BLaER1 treated with 17β-estradiol and CSF1 and Interleukin-3, amounts not matched to agents 10 nM and 100 nM (cell line): ENCODE measurements at regions not wholly inside any gene's neighbourhood (a gene's known extent, or its start where the extent isn't known, plus 50 kb on each side); places are given as distances from the start of the nearest gene placed in this dataset.

Source experiments
- H3K27ac ChIP-seq, 11 experiments: shearing (Covaris generic); formaldehyde crosslinking; 2 replicates each; pipeline ENCODE4 v1.8.1; 2022
- H3K27me3 ChIP-seq, 11 experiments: shearing (Covaris generic); formaldehyde crosslinking; 2 replicates each; pipeline ENCODE4 v1.8.1; 2022
- H3K36me3 ChIP-seq, 11 experiments: shearing (Covaris generic); formaldehyde crosslinking; 2 replicates each; pipeline ENCODE4 v1.8.1; 2022
- H3K4me1 ChIP-seq, 10 experiments: shearing (Covaris generic); formaldehyde crosslinking; 2 replicates each; pipeline ENCODE4 v1.8.1; 2022
- H3K4me2 ChIP-seq, 11 experiments: shearing (Covaris generic); formaldehyde crosslinking; 2 replicates each; pipeline ENCODE4 v1.8.1; 2022
- H3K4me3 ChIP-seq, 10 experiments: shearing (Covaris generic); formaldehyde crosslinking; 2 replicates each; pipeline ENCODE4 v1.8.1; 2022
- H3K9ac ChIP-seq, 11 experiments: shearing (Covaris generic); formaldehyde crosslinking; 2 replicates each; pipeline ENCODE4 v1.8.1; 2022
- H3K9me3 ChIP-seq, 11 experiments: shearing (Covaris generic); formaldehyde crosslinking; replicated peaks in 1 of 11; 2 replicates each; pipeline ENCODE4 v1.8.1; 2022
- H4K20me1 ChIP-seq, 11 experiments: shearing (Covaris generic); formaldehyde crosslinking; 2 replicates each; pipeline ENCODE4 v1.8.1; 2022
- Cebpa-rat ChIP-seq, 11 experiments: shearing (Covaris generic); IDR thresholded peaks; 2 replicates each; pipeline ENCODE4 v1.8.1; 2022

- H3K4me3 ChIP-seq: no peak overlapping the region
These were observed 264.5 kb upstream of the ANKRD50 start for GRCh38 chr4:124977045-124977444.

GRCh38 chr4:124974152-124974551, 261.6 kb upstream of the ANKRD50 start:
- Histone ChIP-seq H3K36me3 (no peaks in the 10 kb centered on the region), H4K20me1 (no peaks in the 10 kb centered on the region), H3K27ac (no peak overlapping the region), H3K4me2 (no peak overlapping the region), H3K9me3 (no peaks in the 10 kb centered on the region; a peak in 1 of 22 replicates), H3K9ac (no peak overlapping the region), H3K4me1 (no peaks in the 10 kb centered on the region), H3K4me3 (no peak overlapping the region), H3K27me3 (no peaks in the 10 kb centered on the region)
- TF ChIP-seq Cebpa-rat (IDR thresholded peaks at IDR 0.05): no peak

More at GRCh38 chr4:124977045-124977444, 264.5 kb upstream of the ANKRD50 start:
- TF ChIP-seq Cebpa-rat (IDR thresholded peaks at IDR 0.05): no peak
- Histone ChIP-seq H3K27me3 (no peaks in the 10 kb centered on the region), H3K9ac (no peak overlapping the region), H3K4me2 (no peak overlapping the region), H3K9me3 (no peaks in the 10 kb centered on the region), H4K20me1 (no peaks in the 10 kb centered on the region), H3K27ac (no peak overlapping the region), H3K36me3 (no peaks in the 10 kb centered on the region), H3K4me1 (no peaks in the 10 kb centered on the region)

DNA sequence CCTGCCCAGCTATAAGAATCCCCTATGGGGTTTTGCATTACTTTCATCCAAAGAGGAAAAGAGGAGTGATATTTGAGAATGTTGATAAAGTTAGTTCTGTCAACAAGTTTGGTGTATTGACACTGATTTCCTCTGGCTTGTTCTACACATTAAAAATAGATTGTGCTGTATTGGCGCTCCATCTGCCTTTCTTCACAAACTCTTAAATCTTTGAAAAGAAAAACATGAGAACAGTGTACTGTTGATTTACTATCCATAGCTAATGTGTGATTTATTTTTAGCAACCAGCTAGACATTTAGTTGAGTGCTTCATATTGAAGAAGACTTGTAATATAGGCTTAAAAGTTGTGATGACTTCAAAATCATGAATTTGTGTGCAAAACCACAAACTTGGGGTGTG, 261.2 kb upstream of the ANKRD50 start:
- Histone ChIP-seq H3K4me3 (no peak overlapping the region), H3K36me3 (no peaks in the 10 kb centered on the region), H3K27me3 (no peaks in the 10 kb centered on the region), H3K9me3 (no peaks in the 10 kb centered on the region; a peak in 1 of 22 replicates), H3K27ac (no peak overlapping the region), H3K9ac (no peak overlapping the region), H4K20me1 (no peaks in the 10 kb centered on the region), H3K4me2 (no peak overlapping the region), H3K4me1 (no peaks in the 10 kb centered on the region)
- no peak for TF ChIP-seq Cebpa-rat (IDR thresholded peaks at IDR 0.05)

- no peak for TF ChIP-seq Cebpa-rat (IDR thresholded peaks at IDR 0.05)
- no peaks in the 10 kb centered on the region for H3K4me1 ChIP-seq
- no peak overlapping the region for H3K4me3 ChIP-seq
- no peak overlapping the region for H3K27ac ChIP-seq
- H3K9me3 ChIP-seq: no peaks in the 10 kb centered on the region; a peak in 1 of 22 replicates
- no peak overlapping the region for H3K9ac ChIP-seq
- H3K27me3 ChIP-seq: no peaks in the 10 kb centered on the region
- no peak overlapping the region for H3K4me2 ChIP-seq
- H4K20me1 ChIP-seq: no peaks in the 10 kb centered on the region
- H3K36me3 ChIP-seq: no peaks in the 10 kb centered on the region
These were observed 257.5 kb upstream of the ANKRD50 start for GRCh38 chr4:124970011-124970410.

DNA sequence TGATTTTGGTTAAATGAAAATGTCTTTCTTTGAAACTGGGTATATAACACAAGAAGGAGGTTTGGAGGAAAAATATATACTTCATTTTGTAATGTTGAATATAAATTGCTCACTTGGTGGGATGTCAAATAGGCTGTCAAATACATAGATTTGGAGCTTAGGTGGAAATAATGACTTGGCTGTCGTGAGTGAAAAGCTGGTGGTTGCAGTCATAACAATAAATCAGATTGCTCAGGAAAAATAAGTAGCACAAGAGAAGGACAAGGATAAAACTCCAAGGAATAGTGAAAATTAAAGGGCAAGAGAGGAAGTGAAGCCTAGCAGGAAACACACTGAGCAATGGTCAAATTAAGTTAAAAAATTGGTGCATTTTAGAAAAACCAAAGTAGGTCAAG, 253.0 kb upstream of the ANKRD50 start:
- TF ChIP-seq Cebpa-rat (IDR thresholded peaks at IDR 0.05): no peak
- Histone ChIP-seq H3K9ac (no peak overlapping the region), H3K4me2 (no peak overlapping the region), H3K27me3 (no peaks in the 10 kb centered on the region), H3K27ac (no peak overlapping the region), H3K36me3 (peaks cover 0 to 6% (median 0%) of the 10 kb centered on the region in 11 experiments; a peak in 1 of 22 replicates), H3K4me3 (no peak overlapping the region), H4K20me1 (no peaks in the 10 kb centered on the region), H3K4me1 (no peaks in the 10 kb centered on the region), H3K9me3 (peaks cover 19 to 26% (median 23%) of the 10 kb centered on the region in 11 experiments)

DNA sequence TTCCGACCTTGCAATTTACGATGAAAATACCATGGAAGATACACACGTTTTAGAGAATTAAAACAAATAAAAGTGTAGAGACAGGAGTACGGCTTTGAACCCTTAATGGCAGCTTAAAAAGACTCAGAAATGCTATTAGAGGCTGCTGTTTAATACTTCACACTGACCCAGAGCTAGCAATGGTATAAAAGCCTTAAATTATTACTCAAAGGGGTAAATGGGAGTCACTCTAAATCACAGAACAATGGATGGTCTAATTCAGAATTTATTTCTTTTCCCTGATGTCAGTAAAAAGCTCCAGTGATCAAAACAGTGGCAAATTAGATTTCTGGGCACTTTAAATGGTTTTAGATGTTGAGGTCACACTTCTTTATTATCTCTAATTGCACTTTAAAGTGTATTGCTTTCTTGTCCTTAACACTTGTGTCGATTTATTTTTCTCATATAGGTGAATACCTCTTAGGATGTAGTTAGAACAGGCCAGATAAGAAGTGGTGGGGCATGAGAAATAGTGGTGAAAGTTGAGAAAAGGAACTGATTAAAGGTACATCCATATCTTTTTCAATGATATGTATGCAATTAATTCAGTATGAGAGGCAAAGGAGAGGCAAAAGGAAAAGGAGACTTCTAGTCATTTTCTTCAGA, 252.4 kb upstream of the ANKRD50 start:
- no peak for TF ChIP-seq Cebpa-rat (IDR thresholded peaks at IDR 0.05)
- H3K36me3 ChIP-seq: peaks cover 0 to 6% (median 0%) of the 10 kb centered on the region in 11 experiments; a peak in 1 of 22 replicates
- H3K4me1 ChIP-seq: no peaks in the 10 kb centered on the region
- no peak overlapping the region for H3K4me3 ChIP-seq
- no peak overlapping the region for H3K27ac ChIP-seq
- no peaks in the 10 kb centered on the region for H3K27me3 ChIP-seq
- no peaks in the 10 kb centered on the region for H4K20me1 ChIP-seq
- no peak overlapping the region for H3K4me2 ChIP-seq
- no peak overlapping the region for H3K9ac ChIP-seq
- H3K9me3 ChIP-seq: peaks cover 24 to 31% (median 28%) of the 10 kb centered on the region in 11 experiments

DNA sequence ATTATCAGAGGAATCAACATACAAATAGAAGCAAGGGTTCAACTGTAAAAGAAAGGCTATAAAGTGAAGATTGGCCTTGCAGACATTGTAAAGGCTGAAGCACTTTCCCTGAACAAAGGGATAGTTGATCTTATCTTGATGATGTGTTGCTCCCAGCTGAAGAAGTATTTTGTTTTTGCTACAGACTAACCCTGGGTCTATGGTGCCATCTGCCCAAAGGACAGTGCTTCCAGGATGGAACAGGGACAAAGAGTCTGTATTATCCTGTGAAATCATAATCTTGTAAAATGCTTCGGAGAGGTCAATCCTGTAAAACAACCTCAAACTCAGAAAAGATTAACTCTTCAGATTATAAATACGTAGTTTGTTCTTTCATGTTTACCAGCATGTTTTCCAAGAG, 251.7 kb upstream of the ANKRD50 start:
- peaks cover 25 to 35% (median 32%) of the 10 kb centered on the region in 11 experiments for H3K9me3 ChIP-seq
- H4K20me1 ChIP-seq: no peaks in the 10 kb centered on the region
- no peak overlapping the region for H3K4me3 ChIP-seq
- H3K4me1 ChIP-seq: no peaks in the 10 kb centered on the region
- H3K36me3 ChIP-seq: peaks cover 0 to 6% (median 0%) of the 10 kb centered on the region in 11 experiments; a peak in 1 of 22 replicates
- TF ChIP-seq Cebpa-rat (IDR thresholded peaks at IDR 0.05): no peak
- no peak overlapping the region for H3K27ac ChIP-seq
- no peak overlapping the region for H3K4me2 ChIP-seq
- no peaks in the 10 kb centered on the region for H3K27me3 ChIP-seq
- no peak overlapping the region for H3K9ac ChIP-seq

GRCh38 chr4:124961138-124961750, 248.7 kb upstream of the ANKRD50 start:
- H3K4me1 ChIP-seq: no peaks in the 10 kb centered on the region
- no peak overlapping the region for H3K4me2 ChIP-seq
- H3K4me3 ChIP-seq: peak overlapping the region in 1 of 10 experiments; percentile 21; a peak in 2 of 20 replicates
- H3K27ac ChIP-seq: no peak overlapping the region
- H3K9me3 ChIP-seq: peaks cover 25 to 35% (median 32%) of the 10 kb centered on the region in 11 experiments
- no peaks in the 10 kb centered on the region for H4K20me1 ChIP-seq
- H3K36me3 ChIP-seq: peaks cover 0 to 6% (median 0%) of the 10 kb centered on the region in 11 experiments; a peak in 1 of 22 replicates
- H3K27me3 ChIP-seq: no peaks in the 10 kb centered on the region
- TF ChIP-seq Cebpa-rat (IDR thresholded peaks at IDR 0.05): no peak
- H3K9ac ChIP-seq: no peak overlapping the region

DNA sequence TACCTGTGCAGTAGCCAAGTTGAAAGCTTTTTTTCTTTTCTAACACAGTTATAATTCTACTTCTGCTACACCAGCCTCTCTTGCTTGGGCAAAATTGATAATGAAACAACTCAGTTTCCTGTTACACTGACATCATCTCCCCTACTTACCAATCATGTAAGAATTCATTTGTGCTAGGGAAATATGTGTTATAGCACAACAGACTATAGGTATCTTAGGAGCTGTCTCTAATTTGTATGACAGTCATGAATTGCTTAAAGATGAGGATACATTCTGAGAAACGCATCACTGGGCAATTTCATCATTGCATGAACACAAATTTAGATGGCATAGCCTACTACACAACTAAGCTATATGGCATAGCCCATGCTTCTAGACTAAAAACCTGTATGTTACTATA, 246.3 kb upstream of the ANKRD50 start:
- no peak overlapping the region for H3K27ac ChIP-seq
- H3K36me3 ChIP-seq: peaks cover 0 to 6% (median 0%) of the 10 kb centered on the region in 11 experiments; a peak in 1 of 22 replicates
- TF ChIP-seq Cebpa-rat (IDR thresholded peaks at IDR 0.05): no peak
- no peak overlapping the region for H3K4me3 ChIP-seq
- H3K9ac ChIP-seq: no peak overlapping the region
- no peaks in the 10 kb centered on the region for H3K27me3 ChIP-seq
- peaks cover 25 to 35% (median 32%) of the 10 kb centered on the region in 11 experiments for H3K9me3 ChIP-seq
- H4K20me1 ChIP-seq: no peaks in the 10 kb centered on the region
- H3K4me2 ChIP-seq: no peak overlapping the region
- H3K4me1 ChIP-seq: no peaks in the 10 kb centered on the region

DNA sequence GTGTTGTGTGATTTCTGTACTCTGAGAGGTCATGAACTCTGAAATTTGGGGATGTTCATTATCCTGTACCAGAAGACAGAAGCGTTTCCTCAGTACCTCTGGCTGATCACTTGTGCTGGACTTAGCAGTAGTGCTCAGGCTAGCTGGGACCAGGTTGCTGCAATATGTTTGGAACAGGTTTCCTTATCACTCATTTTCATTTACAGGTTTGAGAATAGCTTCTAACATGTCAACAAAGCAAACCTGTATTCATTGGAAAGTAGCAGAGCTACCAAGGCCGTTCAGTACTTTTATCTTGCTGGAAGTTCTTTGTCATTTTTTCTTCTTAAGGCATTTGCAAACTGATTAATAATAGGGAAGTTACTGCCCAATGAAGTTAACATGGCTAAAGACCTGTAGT, 242.9 kb upstream of the ANKRD50 start:
- H3K4me2 ChIP-seq: no peak overlapping the region
- no peaks in the 10 kb centered on the region for H3K4me1 ChIP-seq

More for the DNA sequence above, 242.9 kb upstream of the ANKRD50 start:
- H4K20me1 ChIP-seq: no peaks in the 10 kb centered on the region
- H3K27ac ChIP-seq: no peak overlapping the region
- H3K9me3 ChIP-seq: peaks cover 5 to 12% (median 9%) of the 10 kb centered on the region in 11 experiments
- H3K9ac ChIP-seq: no peak overlapping the region
- H3K36me3 ChIP-seq: no peaks in the 10 kb centered on the region
- no peak overlapping the region for H3K4me3 ChIP-seq
- no peak for TF ChIP-seq Cebpa-rat (IDR thresholded peaks at IDR 0.05)
- no peaks in the 10 kb centered on the region for H3K27me3 ChIP-seq
